ENCODE measurements at regions not wholly inside any gene's neighbourhood (a gene's known extent, or its start where the extent isn't known, plus 50 kb on each side); places are given as distances from the start of the nearest gene placed in this dataset.

- Mint-ChIP-seq H3K36me3 (ENCODE audit: low read depth) (no peaks in the 10 kb centered on the region), H3K4me3 (no peak overlapping the region), H3K27ac (no peak overlapping the region), H3K4me1 (no peaks in the 10 kb centered on the region), H3K27me3 (peaks cover 35% of the 10 kb centered on the region)
- DNase-seq = no peak
- no peak for ATAC-seq
- no peaks in the 10 kb centered on the region for H3K9me3 ChIP-seq (ENCODE audit: control insufficient read depth, low read length, poor library complexity, severe bottlenecking)
These were observed 86.4 kb downstream of the MIS18A start for GRCh38 chr21:32192291-32193097.

- Mint-ChIP-seq H3K27ac (no peak overlapping the region), H3K4me1 (no peaks in the 10 kb centered on the region), H3K4me3 (no peak overlapping the region), H3K36me3 (ENCODE audit: low read depth) (no peaks in the 10 kb centered on the region), H3K27me3 (peaks cover 38% of the 10 kb centered on the region)
- H3K9me3 ChIP-seq (ENCODE audit: control insufficient read depth, low read length, poor library complexity, severe bottlenecking) = no peaks in the 10 kb centered on the region
- no peak for DNase-seq
- ATAC-seq = no peak
These were observed 88.2 kb downstream of the MIS18A start for GRCh38 chr21:32190493-32191144.

- no peaks in the 10 kb centered on the region for H3K36me3 Mint-ChIP-seq (ENCODE audit: low read depth)
- ATAC-seq = no peak
- no peak overlapping the region for H3K4me3 Mint-ChIP-seq
- peaks cover 38% of the 10 kb centered on the region for H3K27me3 Mint-ChIP-seq
- H3K4me1 Mint-ChIP-seq = no peaks in the 10 kb centered on the region
- no peak for DNase-seq
- H3K27ac Mint-ChIP-seq = no peak overlapping the region
- no peaks in the 10 kb centered on the region for H3K9me3 ChIP-seq (ENCODE audit: control insufficient read depth, low read length, poor library complexity, severe bottlenecking)
These were observed 89.0 kb downstream of the MIS18A start for GRCh38 chr21:32189688-32190483.

GRCh38 chr21:32186804-32187203, 92.0 kb downstream of the MIS18A start:
- no peaks in the 10 kb centered on the region for H3K9me3 ChIP-seq (ENCODE audit: control insufficient read depth, low read length, poor library complexity, severe bottlenecking)
- no peak for DNase-seq
- Mint-ChIP-seq H3K4me3 (no peak overlapping the region), H3K4me1 (no peaks in the 10 kb centered on the region), H3K27ac (no peak overlapping the region), H3K36me3 (ENCODE audit: low read depth) (no peaks in the 10 kb centered on the region), H3K27me3 (peaks cover 38% of the 10 kb centered on the region)
- no peak for ATAC-seq

- Mint-ChIP-seq H3K4me1 (no peaks in the 10 kb centered on the region), H3K27me3 (peaks cover 29% of the 10 kb centered on the region), H3K4me3 (no peak overlapping the region), H3K36me3 (ENCODE audit: low read depth) (no peaks in the 10 kb centered on the region), H3K27ac (no peak overlapping the region)
- DNase-seq (no peak), ATAC-seq (no peak)
- no peaks in the 10 kb centered on the region for H3K9me3 ChIP-seq (ENCODE audit: control insufficient read depth, low read length, poor library complexity, severe bottlenecking)
These were observed 93.1 kb downstream of the MIS18A start for GRCh38 chr21:32185726-32186125.

- Mint-ChIP-seq H3K27me3 (peaks cover 23% of the 10 kb centered on the region), H3K27ac (no peak overlapping the region), H3K4me1 (no peaks in the 10 kb centered on the region), H3K4me3 (no peak overlapping the region), H3K36me3 (ENCODE audit: low read depth) (no peaks in the 10 kb centered on the region)
- ATAC-seq (no peak), DNase-seq (no peak)
- H3K9me3 ChIP-seq (ENCODE audit: control insufficient read depth, low read length, poor library complexity, severe bottlenecking) = no peaks in the 10 kb centered on the region
These were observed 93.7 kb downstream of the MIS18A start for GRCh38 chr21:32185103-32185502.

GRCh38 chr21:32184485-32184884, 94.4 kb downstream of the MIS18A start:
- no peak for ATAC-seq
- Mint-ChIP-seq H3K27me3 (peaks cover 20% of the 10 kb centered on the region), H3K4me3 (no peak overlapping the region)

GRCh38 chr21:32184065-32184464, 94.8 kb downstream of the MIS18A start:
- Mint-ChIP-seq H3K36me3 (ENCODE audit: low read depth) (no peaks in the 10 kb centered on the region), H3K27ac (no peak overlapping the region), H3K4me1 (no peaks in the 10 kb centered on the region), H3K27me3 (peaks cover 24% of the 10 kb centered on the region), H3K4me3 (no peak overlapping the region)
- DNase-seq (no peak), ATAC-seq (no peak)
- no peaks in the 10 kb centered on the region for H3K9me3 ChIP-seq (ENCODE audit: control insufficient read depth, low read length, poor library complexity, severe bottlenecking)

More at GRCh38 chr21:32184485-32184884, 94.4 kb downstream of the MIS18A start:
- Mint-ChIP-seq H3K36me3 (ENCODE audit: low read depth) (no peaks in the 10 kb centered on the region), H3K27ac (no peak overlapping the region), H3K4me1 (no peaks in the 10 kb centered on the region)
- no peak for DNase-seq
- no peaks in the 10 kb centered on the region for H3K9me3 ChIP-seq (ENCODE audit: control insufficient read depth, low read length, poor library complexity, severe bottlenecking)

- Mint-ChIP-seq H3K27ac (no peak overlapping the region), H3K4me3 (no peak overlapping the region), H3K27me3 (peaks cover 27% of the 10 kb centered on the region)
These were observed 95.5 kb downstream of the MIS18A start for GRCh38 chr21:32183396-32183795.

GRCh38 chr21:32182449-32182848, 96.4 kb downstream of the MIS18A start:
- Mint-ChIP-seq H3K4me1 (peaks cover 4% of the 10 kb centered on the region), H3K27me3 (peaks cover 21% of the 10 kb centered on the region), H3K27ac (no peak overlapping the region), H3K36me3 (ENCODE audit: low read depth) (no peaks in the 10 kb centered on the region), H3K4me3 (no peak overlapping the region)
- ATAC-seq = no peak
- no peak for DNase-seq
- no peaks in the 10 kb centered on the region for H3K9me3 ChIP-seq (ENCODE audit: control insufficient read depth, low read length, poor library complexity, severe bottlenecking)

More at GRCh38 chr21:32183396-32183795, 95.5 kb downstream of the MIS18A start:
- H3K4me1 Mint-ChIP-seq = peaks cover 4% of the 10 kb centered on the region
- ATAC-seq = no peak
- no peaks in the 10 kb centered on the region for H3K36me3 Mint-ChIP-seq (ENCODE audit: low read depth)
- no peak for DNase-seq
- no peaks in the 10 kb centered on the region for H3K9me3 ChIP-seq (ENCODE audit: control insufficient read depth, low read length, poor library complexity, severe bottlenecking)

GRCh38 chr21:32181457-32181856, 97.4 kb downstream of the MIS18A start:
- no peak overlapping the region for H3K27ac Mint-ChIP-seq
- H3K9me3 ChIP-seq (ENCODE audit: control insufficient read depth, low read length, poor library complexity, severe bottlenecking) = no peaks in the 10 kb centered on the region

GRCh38 chr21:32174819-32175218, 104.0 kb downstream of the MIS18A start:
- DNase-seq (no peak), ATAC-seq (no peak)
- H3K36me3 Mint-ChIP-seq (ENCODE audit: low read depth) = no peaks in the 10 kb centered on the region
- peaks cover 4% of the 10 kb centered on the region for H3K4me1 Mint-ChIP-seq
- H3K27ac Mint-ChIP-seq = no peak overlapping the region
- no peak overlapping the region for H3K4me3 Mint-ChIP-seq
- no peaks in the 10 kb centered on the region for H3K9me3 ChIP-seq (ENCODE audit: control insufficient read depth, low read length, poor library complexity, severe bottlenecking)
- peaks cover 25% of the 10 kb centered on the region for H3K27me3 Mint-ChIP-seq

More at GRCh38 chr21:32181457-32181856, 97.4 kb downstream of the MIS18A start:
- no peak overlapping the region for H3K4me3 Mint-ChIP-seq
- no peaks in the 10 kb centered on the region for H3K36me3 Mint-ChIP-seq (ENCODE audit: low read depth)
- DNase-seq (no peak), ATAC-seq (no peak)
- H3K27me3 Mint-ChIP-seq = peaks cover 17% of the 10 kb centered on the region
- peaks cover 4% of the 10 kb centered on the region for H3K4me1 Mint-ChIP-seq

- Mint-ChIP-seq H3K36me3 (ENCODE audit: low read depth) (no peaks in the 10 kb centered on the region), H3K27ac (no peak overlapping the region), H3K27me3 (peaks cover 27% of the 10 kb centered on the region), H3K4me1 (no peaks in the 10 kb centered on the region), H3K4me3 (no peak overlapping the region)
- DNase-seq = no peak
- no peaks in the 10 kb centered on the region for H3K9me3 ChIP-seq (ENCODE audit: control insufficient read depth, low read length, poor library complexity, severe bottlenecking)
- no peak for ATAC-seq
These were observed 105.6 kb downstream of the MIS18A start for GRCh38 chr21:32173121-32173724.
